ENCODE measurements at regions not wholly inside any gene's neighbourhood (a gene's known extent, or its start where the extent isn't known, plus 50 kb on each side); places are given as distances from the start of the nearest gene placed in this dataset.

- TF ChIP-seq CTCF (IDR thresholded peaks at IDR 0.05; ENCODE audit: low read depth, low read length), result no peak
- no peak for DNase-seq (ENCODE audit: low read depth, low spot score)
- H3K4me3 ChIP-seq (ENCODE audit: low read depth, low read length), result no peak overlapping the region
- in situ Hi-C loops (cut with HindIII; ENCODE audit: low sequenced_read_pairs), result no loop called here
These were observed 144.1 kb upstream of the COPS8 start for GRCh38 chr2:236941551-236941950.

GRCh38 chr2:236942554-236942953 lies 143.1 kb upstream of the COPS8 start:
- in situ Hi-C loops (cut with HindIII; ENCODE audit: low sequenced_read_pairs), result no loop called here
- DNase-seq (ENCODE audit: low read depth, low spot score), result no peak
- H3K4me3 ChIP-seq (ENCODE audit: low read depth, low read length), result no peak overlapping the region
- no peak for TF ChIP-seq CTCF (IDR thresholded peaks at IDR 0.05; ENCODE audit: low read depth, low read length)

- in situ Hi-C loops (cut with HindIII; ENCODE audit: low sequenced_read_pairs), result no loop called here
- H3K4me3 ChIP-seq (ENCODE audit: low read depth, low read length), result no peak overlapping the region
- DNase-seq (ENCODE audit: low read depth, low spot score), result no peak
- TF ChIP-seq CTCF (IDR thresholded peaks at IDR 0.05; ENCODE audit: low read depth, low read length), result no peak
These were observed 142.6 kb upstream of the COPS8 start for GRCh38 chr2:236943068-236943467.

- DNase-seq (ENCODE audit: low read depth, low spot score), result no peak
- TF ChIP-seq CTCF (IDR thresholded peaks at IDR 0.05; ENCODE audit: low read depth, low read length), result no peak
- in situ Hi-C loops (cut with HindIII; ENCODE audit: low sequenced_read_pairs), result no loop called here
- no peak overlapping the region for H3K4me3 ChIP-seq (ENCODE audit: low read depth, low read length)
These were observed 141.7 kb upstream of the COPS8 start for GRCh38 chr2:236943841-236944513.

GRCh38 chr2:236944561-236944960 lies 141.1 kb upstream of the COPS8 start:
- H3K4me3 ChIP-seq (ENCODE audit: low read depth, low read length), result no peak overlapping the region
- no peak for DNase-seq (ENCODE audit: low read depth, low spot score)
- in situ Hi-C loops (cut with HindIII; ENCODE audit: low sequenced_read_pairs), result no loop called here
- TF ChIP-seq CTCF (IDR thresholded peaks at IDR 0.05; ENCODE audit: low read depth, low read length), result no peak

- DNase-seq (ENCODE audit: low read depth, low spot score), result no peak
- in situ Hi-C loops (cut with HindIII; ENCODE audit: low sequenced_read_pairs), result no loop called here
These were observed 140.2 kb upstream of the COPS8 start for GRCh38 chr2:236945431-236946016.

More at GRCh38 chr2:236945431-236946016, 140.2 kb upstream of the COPS8 start:
- no peak for TF ChIP-seq CTCF (IDR thresholded peaks at IDR 0.05; ENCODE audit: low read depth, low read length)
- no peak overlapping the region for H3K4me3 ChIP-seq (ENCODE audit: low read depth, low read length)

All from astrocyte of the spinal cord (primary cell).